ENCODE measurements at regions not wholly inside any gene's neighbourhood (a gene's known extent, or its start where the extent isn't known, plus 50 kb on each side); places are given as distances from the start of the nearest gene placed in this dataset.

- Histone ChIP-seq H3K27ac (no peak overlapping the region), H3K27me3 (no peaks in the 10 kb centered on the region), H3K4me3 (no peak overlapping the region), H3K4me1 (no peaks in the 10 kb centered on the region), H3K9me3 (no peaks in the 10 kb centered on the region), H3K36me3 (no peaks in the 10 kb centered on the region)
- TF ChIP-seq CTCF (IDR thresholded peaks at IDR 0.05) (no peak), POLR2A (IDR thresholded peaks at IDR 0.05) (no peak), POLR2AphosphoS5 (IDR thresholded peaks at IDR 0.05; ENCODE audit: insufficient read depth in 1 of 2, low read depth in 1 of 2) (no peak)
- DNase-seq (ENCODE audit: extremely low spot score in 2 of 2) = no peak
- intact Hi-C loops (cut with DNase I) = no loop called here
Measured at GRCh38 chr1:213724640-213725536, 262.9 kb upstream of the PROX1 start.

GRCh38 chr1:213727853-213728592, 259.8 kb upstream of the PROX1 start:
- Histone ChIP-seq H3K27me3 (no peaks in the 10 kb centered on the region), H3K4me1 (no peaks in the 10 kb centered on the region), H3K27ac (no peak overlapping the region), H3K9me3 (no peaks in the 10 kb centered on the region), H3K36me3 (no peaks in the 10 kb centered on the region), H3K4me3 (no peak overlapping the region)
- TF ChIP-seq POLR2A (IDR thresholded peaks at IDR 0.05) = no peak
- TF ChIP-seq POLR2AphosphoS5 (IDR thresholded peaks at IDR 0.05; ENCODE audit: insufficient read depth in 1 of 2, low read depth in 1 of 2) = no peak
- TF ChIP-seq CTCF (IDR thresholded peaks at IDR 0.05) = no peak
- intact Hi-C loops (cut with DNase I) = no loop called here
- no peak for DNase-seq (ENCODE audit: extremely low spot score in 2 of 2)

GRCh38 chr1:213728593-213729536, 258.9 kb upstream of the PROX1 start:
- Histone ChIP-seq H3K27me3 (no peaks in the 10 kb centered on the region), H3K9me3 (no peaks in the 10 kb centered on the region), H3K4me3 (no peak overlapping the region), H3K36me3 (no peaks in the 10 kb centered on the region), H3K27ac (no peak overlapping the region), H3K4me1 (no peaks in the 10 kb centered on the region)
- no peak for DNase-seq (ENCODE audit: extremely low spot score in 2 of 2)
- intact Hi-C loops (cut with DNase I) = no loop called here
- TF ChIP-seq CTCF (IDR thresholded peaks at IDR 0.05) (no peak), POLR2A (IDR thresholded peaks at IDR 0.05) (no peak), POLR2AphosphoS5 (IDR thresholded peaks at IDR 0.05; ENCODE audit: insufficient read depth in 1 of 2, low read depth in 1 of 2) (no peak)

- DNase-seq (ENCODE audit: extremely low spot score in 2 of 2) = no peak
- Histone ChIP-seq H3K4me3 (no peak overlapping the region), H3K4me1 (no peaks in the 10 kb centered on the region), H3K9me3 (no peaks in the 10 kb centered on the region), H3K27ac (no peak overlapping the region), H3K27me3 (no peaks in the 10 kb centered on the region), H3K36me3 (no peaks in the 10 kb centered on the region)
- intact Hi-C loops (cut with DNase I) = no loop called here
- no peak for TF ChIP-seq POLR2AphosphoS5 (IDR thresholded peaks at IDR 0.05; ENCODE audit: insufficient read depth in 1 of 2, low read depth in 1 of 2)
- TF ChIP-seq CTCF (IDR thresholded peaks at IDR 0.05) = no peak
- no peak for TF ChIP-seq POLR2A (IDR thresholded peaks at IDR 0.05)
Measured at GRCh38 chr1:213733705-213734104, 254.1 kb upstream of the PROX1 start.
